Tibial nerve (tissue), 4 donors: ENCODE measurements at regions not wholly inside any gene's neighbourhood (a gene's known extent, or its start where the extent isn't known, plus 50 kb on each side); places are given as distances from the start of the nearest gene placed in this dataset.

Experiments
- EP300 ChIP-seq, 2 donors: sonication (generic); formaldehyde crosslinking; IDR thresholded peaks; one replicate each; pipeline ENCODE4 v1.6.1; 2017; ENCODE audit warnings: antibody characterized with exemption in 2 of 2, mild to moderate bottlenecking in 1 of 2
- POLR2A ChIP-seq, 2 donors: fragments of 450-650 bp; IDR thresholded peaks; one replicate each; pipeline ENCODE4 v1.6.1; 2017; ENCODE audit warnings: antibody characterized with exemption in 2 of 2, mild to moderate bottlenecking in 2 of 2, moderate library complexity in 2 of 2
- TF ChIP-seq, protein P1 (sequence below), 5 experiments: fragments of 200-600 bp in 3 of 5; fragments of 450-650 bp in 2 of 5; sonication (generic) in 3 of 5; IDR thresholded peaks; one replicate each; pipeline ENCODE4 v1.5.1; 2016 to 2019; ENCODE audit warnings: antibody characterized with exemption in 5 of 5, mild to moderate bottlenecking in 3 of 5, moderate library complexity in 2 of 5

DNA sequence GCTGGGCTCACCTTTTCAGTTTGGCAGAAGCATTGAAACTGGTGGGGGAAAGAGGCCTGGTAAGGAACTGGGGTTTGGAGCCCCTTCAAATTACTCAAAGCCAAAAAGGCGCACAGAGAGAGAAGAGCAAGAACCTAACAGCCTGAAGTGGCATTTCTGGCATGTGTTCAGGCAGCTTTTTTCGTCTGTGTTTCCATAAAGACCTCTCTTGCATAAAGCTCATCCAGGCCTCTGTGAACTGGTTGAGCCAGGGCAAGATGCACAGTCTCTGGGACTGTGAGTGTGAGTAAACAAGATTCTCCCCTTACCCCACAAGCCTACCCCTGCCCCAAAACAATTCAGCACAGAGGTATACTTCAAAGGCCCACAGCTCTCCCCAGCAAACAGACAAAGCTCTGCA is 167.8 kb downstream of the QRSL1 start:
- TF ChIP-seq, protein P1, sequence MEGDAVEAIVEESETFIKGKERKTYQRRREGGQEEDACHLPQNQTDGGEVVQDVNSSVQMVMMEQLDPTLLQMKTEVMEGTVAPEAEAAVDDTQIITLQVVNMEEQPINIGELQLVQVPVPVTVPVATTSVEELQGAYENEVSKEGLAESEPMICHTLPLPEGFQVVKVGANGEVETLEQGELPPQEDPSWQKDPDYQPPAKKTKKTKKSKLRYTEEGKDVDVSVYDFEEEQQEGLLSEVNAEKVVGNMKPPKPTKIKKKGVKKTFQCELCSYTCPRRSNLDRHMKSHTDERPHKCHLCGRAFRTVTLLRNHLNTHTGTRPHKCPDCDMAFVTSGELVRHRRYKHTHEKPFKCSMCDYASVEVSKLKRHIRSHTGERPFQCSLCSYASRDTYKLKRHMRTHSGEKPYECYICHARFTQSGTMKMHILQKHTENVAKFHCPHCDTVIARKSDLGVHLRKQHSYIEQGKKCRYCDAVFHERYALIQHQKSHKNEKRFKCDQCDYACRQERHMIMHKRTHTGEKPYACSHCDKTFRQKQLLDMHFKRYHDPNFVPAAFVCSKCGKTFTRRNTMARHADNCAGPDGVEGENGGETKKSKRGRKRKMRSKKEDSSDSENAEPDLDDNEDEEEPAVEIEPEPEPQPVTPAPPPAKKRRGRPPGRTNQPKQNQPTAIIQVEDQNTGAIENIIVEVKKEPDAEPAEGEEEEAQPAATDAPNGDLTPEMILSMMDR (IDR thresholded peaks at IDR 0.05): no peak
- no peak for TF ChIP-seq POLR2A (IDR thresholded peaks at IDR 0.05)
- TF ChIP-seq EP300 (IDR thresholded peaks at IDR 0.05): no peak
